Loucy (cell line): ENCODE measurements at regions not wholly inside any gene's neighbourhood (a gene's known extent, or its start where the extent isn't known, plus 50 kb on each side); places are given as distances from the start of the nearest gene placed in this dataset.
"Not testable (repeated sequence)": the region's sequence is repeated elsewhere in the genome, so short reads cannot be mapped to it uniquely, and the experiment has no call there.

Experiments
- H2AFZ ChIP-seq: fragments of 200-600 bp; sonication (generic); 2 replicates; pipeline ENCODE4 v1.6.0; 2016; ENCODE audit warnings: antibody characterized with exemption, mild to moderate bottlenecking, low read length, moderate library complexity
- H3F3A ChIP-seq: fragments of 200-600 bp; 2 replicates; pipeline ENCODE4 v1.6.0; 2016; ENCODE audit warnings: antibody characterized with exemption, low read depth, mild to moderate bottlenecking
- H3K27me3 ChIP-seq: fragments of 200-600 bp; sonication (generic); 2 replicates; pipeline ENCODE4 v1.6.1; 2014; ENCODE audit warnings: low read length, mild to moderate bottlenecking; ENCODE audit not compliant: insufficient read depth, poor library complexity, severe bottlenecking
- H3K36me3 ChIP-seq: fragments of 200-600 bp; sonication (generic); 2 replicates; pipeline ENCODE4 v1.6.1; 2016; ENCODE audit warnings: low read length; ENCODE audit not compliant: insufficient read depth
- H3K4me1 ChIP-seq: fragments of 200-600 bp; sonication (generic); 2 replicates; pipeline ENCODE4 v1.5.1; 2014; ENCODE audit warnings: low read length, mild to moderate bottlenecking; ENCODE audit not compliant: insufficient read depth, poor library complexity, severe bottlenecking
- H3K4me2 ChIP-seq: fragments of 200-600 bp; sonication (generic); 2 replicates; pipeline ENCODE4 v1.6.0; 2014; ENCODE audit warnings: antibody characterized with exemption, low read length, low read depth, mild to moderate bottlenecking; ENCODE audit not compliant: poor library complexity, severe bottlenecking
- H3K4me3 ChIP-seq: fragments of 200-600 bp; sonication (generic); 2 replicates; pipeline ENCODE4 v1.5.1; 2014; ENCODE audit warnings: low read length, mild to moderate bottlenecking, mixed read lengths; ENCODE audit not compliant: poor library complexity, severe bottlenecking
- H3K79me2 ChIP-seq: fragments of 200-600 bp; sonication (generic); 2 replicates; pipeline ENCODE4 v1.6.1; 2014; ENCODE audit warnings: low read length; ENCODE audit not compliant: insufficient read depth
- H3K9ac ChIP-seq: fragments of 200-600 bp; sonication (generic); 2 replicates; pipeline ENCODE4 v1.6.0; 2014; ENCODE audit warnings: mild to moderate bottlenecking, low read depth, low read length, moderate library complexity; ENCODE audit not compliant: poor library complexity, severe bottlenecking
- H3K9me2 ChIP-seq: fragments of 200-600 bp; sonication (generic); replicated peaks from 2 replicates; pipeline ENCODE4 v1.6.1; 2016; ENCODE audit warnings: low read depth, low read length, mixed read lengths
- H3K9me3 ChIP-seq: fragments of 200-600 bp; sonication (generic); 2 replicates; pipeline ENCODE4 v1.6.1; 2014; ENCODE audit warnings: mild to moderate bottlenecking, antibody characterized with exemption, low read length, low read depth; ENCODE audit not compliant: insufficient read depth
- H4K20me1 ChIP-seq: fragments of 200-600 bp; sonication (generic); 2 replicates; pipeline ENCODE4 v1.6.0; 2014; ENCODE audit warnings: antibody characterized with exemption, low read length, mild to moderate bottlenecking; ENCODE audit not compliant: insufficient read depth, poor library complexity, severe bottlenecking
- EZH2phosphoT487 ChIP-seq: fragments of 200-600 bp; IDR thresholded peaks from 2 replicates; pipeline ENCODE4 v1.6.1; 2018; ENCODE audit warnings: antibody characterized with exemption, mild to moderate bottlenecking, moderate library complexity, borderline replicate concordance
- TF ChIP-seq, protein P1 (sequence below): fragments of 200-600 bp; sonication (generic); conservative IDR thresholded peaks from 2 replicates; pipeline ENCODE4 v1.5.1; 2014; ENCODE audit warnings: mild to moderate bottlenecking, antibody characterized with exemption, low read length

DNA sequence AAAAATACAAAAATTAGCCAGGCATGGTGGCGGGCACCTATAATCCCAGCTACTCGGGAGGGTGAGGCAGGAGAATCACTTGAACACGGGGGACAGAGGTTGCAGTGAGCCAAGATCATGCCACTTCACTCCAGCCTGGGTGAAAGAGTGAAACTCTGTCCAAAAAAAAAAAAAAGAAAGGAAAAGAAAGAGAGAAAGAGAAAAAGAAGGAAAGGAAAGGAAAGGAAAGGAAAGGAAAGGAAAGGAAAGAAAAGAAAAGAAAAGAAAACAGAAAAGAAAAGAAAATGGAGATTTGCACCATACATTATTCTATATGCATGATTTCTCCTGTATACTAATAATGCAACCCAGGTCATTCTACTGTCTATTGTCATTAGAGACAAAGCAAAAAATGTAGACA is 421.5 kb downstream of the PCDH19 start:
- not testable (repeated sequence) for H3K4me3 ChIP-seq, H3K9me2 ChIP-seq, H3K79me2 ChIP-seq, H3K4me1 ChIP-seq, H3K36me3 ChIP-seq, H3F3A ChIP-seq, H3K4me2 ChIP-seq, H3K9me3 ChIP-seq, H2AFZ ChIP-seq, H4K20me1 ChIP-seq, H3K27me3 ChIP-seq, H3K9ac ChIP-seq

DNA sequence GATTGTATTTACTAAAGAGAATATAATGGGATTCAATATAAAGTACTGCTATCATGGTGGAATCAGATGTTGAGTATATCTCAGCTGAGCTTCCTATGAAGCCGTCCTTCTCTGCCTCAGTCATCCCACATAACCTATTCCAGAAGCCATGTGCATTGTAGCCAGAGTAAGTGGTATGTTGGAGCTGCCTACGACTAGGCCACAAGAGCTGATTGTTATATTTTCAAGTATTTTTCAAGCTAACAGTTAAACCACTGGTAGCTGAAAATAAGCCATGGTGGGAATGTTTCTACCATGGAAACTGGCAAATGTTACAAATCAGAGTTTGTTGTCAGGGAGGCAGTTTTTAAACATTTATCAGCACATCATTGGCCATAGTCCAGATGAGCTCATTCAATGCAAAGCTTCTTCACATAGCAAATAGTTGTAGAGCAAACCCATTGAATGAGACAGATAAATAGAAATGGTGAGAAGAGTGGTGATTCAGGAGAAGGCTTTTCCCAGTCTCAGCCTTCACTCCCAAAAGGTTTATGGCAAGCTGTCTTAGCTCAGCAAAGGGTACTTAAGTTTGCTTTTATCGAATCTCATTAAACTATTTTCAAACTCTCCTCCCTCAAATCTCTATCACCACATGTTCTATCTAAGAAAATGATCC is 436.4 kb downstream of the PCDH19 start:
- no peaks in the 10 kb centered on the region for H3F3A ChIP-seq
- H3K4me3 ChIP-seq = no peak overlapping the region
- H3K4me1 ChIP-seq = no peaks in the 10 kb centered on the region
- TF ChIP-seq, protein P1, sequence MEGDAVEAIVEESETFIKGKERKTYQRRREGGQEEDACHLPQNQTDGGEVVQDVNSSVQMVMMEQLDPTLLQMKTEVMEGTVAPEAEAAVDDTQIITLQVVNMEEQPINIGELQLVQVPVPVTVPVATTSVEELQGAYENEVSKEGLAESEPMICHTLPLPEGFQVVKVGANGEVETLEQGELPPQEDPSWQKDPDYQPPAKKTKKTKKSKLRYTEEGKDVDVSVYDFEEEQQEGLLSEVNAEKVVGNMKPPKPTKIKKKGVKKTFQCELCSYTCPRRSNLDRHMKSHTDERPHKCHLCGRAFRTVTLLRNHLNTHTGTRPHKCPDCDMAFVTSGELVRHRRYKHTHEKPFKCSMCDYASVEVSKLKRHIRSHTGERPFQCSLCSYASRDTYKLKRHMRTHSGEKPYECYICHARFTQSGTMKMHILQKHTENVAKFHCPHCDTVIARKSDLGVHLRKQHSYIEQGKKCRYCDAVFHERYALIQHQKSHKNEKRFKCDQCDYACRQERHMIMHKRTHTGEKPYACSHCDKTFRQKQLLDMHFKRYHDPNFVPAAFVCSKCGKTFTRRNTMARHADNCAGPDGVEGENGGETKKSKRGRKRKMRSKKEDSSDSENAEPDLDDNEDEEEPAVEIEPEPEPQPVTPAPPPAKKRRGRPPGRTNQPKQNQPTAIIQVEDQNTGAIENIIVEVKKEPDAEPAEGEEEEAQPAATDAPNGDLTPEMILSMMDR = no peak
- TF ChIP-seq EZH2phosphoT487 = no peak
- no peaks in the 10 kb centered on the region for H3K79me2 ChIP-seq
- H3K9me3 ChIP-seq = no peaks in the 10 kb centered on the region
- no peak overlapping the region for H2AFZ ChIP-seq
- no peak overlapping the region for H3K4me2 ChIP-seq
- H3K9ac ChIP-seq = no peak overlapping the region
- H3K27me3 ChIP-seq = no peaks in the 10 kb centered on the region
- no peaks in the 10 kb centered on the region for H4K20me1 ChIP-seq
- H3K36me3 ChIP-seq = no peaks in the 10 kb centered on the region
- H3K9me2 ChIP-seq = no peaks in the 10 kb centered on the region

DNA sequence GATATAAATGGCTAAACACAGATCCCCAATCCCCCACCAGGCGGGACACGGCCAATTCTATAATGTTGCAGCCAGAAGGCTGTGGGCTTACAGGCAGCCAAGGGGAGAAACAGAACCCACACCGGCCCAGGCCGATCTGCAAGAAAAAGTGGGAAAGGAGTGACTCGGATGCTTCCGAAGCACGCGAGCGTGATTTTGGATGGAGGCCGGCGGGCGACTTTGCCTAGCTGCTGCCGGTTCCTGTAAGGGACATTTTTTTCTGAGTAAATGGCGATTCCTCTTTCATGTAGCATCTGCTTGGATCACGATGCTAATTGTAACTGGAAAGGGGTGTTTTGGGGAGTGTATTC is 470.2 kb downstream of the PCDH19 start:
- Histone ChIP-seq H3K4me1 (no peaks in the 10 kb centered on the region), H4K20me1 (no peaks in the 10 kb centered on the region), H2AFZ (no peak overlapping the region), H3K9me3 (no peaks in the 10 kb centered on the region), H3K9me2 (no peaks in the 10 kb centered on the region), H3K36me3 (no peaks in the 10 kb centered on the region), H3K4me2 (no peak overlapping the region), H3K79me2 (no peaks in the 10 kb centered on the region), H3K9ac (no peak overlapping the region), H3F3A (no peaks in the 10 kb centered on the region), H3K4me3 (no peak overlapping the region), H3K27me3 (no peaks in the 10 kb centered on the region)
- no peak for TF ChIP-seq EZH2phosphoT487
- TF ChIP-seq, protein P1 = no peak

GRCh38 chrX:99939206-99939882 is 470.7 kb downstream of the PCDH19 start:
- not testable (repeated sequence) for H3K27me3 ChIP-seq, H2AFZ ChIP-seq, H3K9me2 ChIP-seq, H4K20me1 ChIP-seq, H3K36me3 ChIP-seq, H3F3A ChIP-seq, H3K4me3 ChIP-seq, H3K79me2 ChIP-seq, H3K9me3 ChIP-seq, H3K9ac ChIP-seq, H3K4me2 ChIP-seq, H3K4me1 ChIP-seq
